Skeletal muscle tissue (tissue), 3 donors: ENCODE measurements at regions not wholly inside any gene's neighbourhood (a gene's known extent, or its start where the extent isn't known, plus 50 kb on each side); places are given as distances from the start of the nearest gene placed in this dataset.

Source experiments
- H3K27ac ChIP-seq: one replicate; pipeline ENCODE4 v1.7.0; 2013; ENCODE audit warnings: mild to moderate bottlenecking, low read depth, low read length, inconsistent platforms
- H3K27me3 ChIP-seq, 3 donors: one replicate each; pipeline ENCODE4 v1.7.0; 2013; ENCODE audit warnings: low read length in 3 of 3; ENCODE audit not compliant: control insufficient read depth in 3 of 3, insufficient read depth in 3 of 3
- H3K36me3 ChIP-seq, 3 donors: one replicate each; pipeline ENCODE4 v1.7.0; 2013; ENCODE audit warnings: low read length in 3 of 3; ENCODE audit not compliant: control insufficient read depth in 3 of 3, insufficient read depth in 3 of 3
- H3K4me1 ChIP-seq, 3 donors: one replicate each; pipeline ENCODE4 v1.7.0; 2013; ENCODE audit warnings: low read length in 3 of 3, mild to moderate bottlenecking in 3 of 3; ENCODE audit not compliant: control insufficient read depth in 3 of 3, insufficient read depth in 3 of 3
- H3K4me3 ChIP-seq, 3 donors: one replicate each; pipeline ENCODE4 v1.7.0; 2013; ENCODE audit warnings: low read length in 3 of 3
- H3K9ac ChIP-seq, 3 donors: one replicate each; pipeline ENCODE4 v1.7.0; 2013; ENCODE audit warnings: low read length in 3 of 3, mild to moderate bottlenecking in 3 of 3, moderate library complexity in 2 of 3, low read depth in 1 of 3
- H3K9me3 ChIP-seq, 3 donors: one replicate each; pipeline ENCODE4 v1.7.0; 2013; ENCODE audit warnings: low read length in 3 of 3; ENCODE audit not compliant: control insufficient read depth in 3 of 3
- donor health status: Osteomylitis.

DNA sequence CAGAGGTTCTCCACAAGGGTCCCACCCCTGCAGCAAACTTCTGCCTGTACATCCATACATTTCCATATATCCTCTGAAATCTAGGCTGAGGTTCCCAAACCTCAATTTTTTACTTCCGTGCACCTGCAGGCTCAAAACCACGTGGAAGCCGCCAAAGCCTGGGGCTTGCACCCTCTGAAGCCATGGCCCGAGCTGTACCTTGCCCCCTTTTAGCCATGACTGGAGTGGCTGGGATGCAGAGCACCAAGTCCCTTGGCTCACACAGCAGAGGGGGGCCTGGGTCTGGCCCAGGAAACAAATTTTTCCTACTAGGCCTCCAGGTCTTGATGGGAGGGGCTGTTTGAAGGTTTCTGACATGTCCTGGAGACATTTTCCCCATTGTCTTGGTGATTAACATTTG is 84.4 kb downstream of the FSCB start:
- no peaks in the 10 kb centered on the region for H3K4me1 ChIP-seq
- no peak overlapping the region for H3K9ac ChIP-seq
- no peaks in the 10 kb centered on the region for H3K36me3 ChIP-seq
- H3K9me3 ChIP-seq: no peaks in the 10 kb centered on the region
- no peak overlapping the region for H3K27ac ChIP-seq
- H3K4me3 ChIP-seq: no peak overlapping the region
- H3K27me3 ChIP-seq: no peaks in the 10 kb centered on the region

DNA sequence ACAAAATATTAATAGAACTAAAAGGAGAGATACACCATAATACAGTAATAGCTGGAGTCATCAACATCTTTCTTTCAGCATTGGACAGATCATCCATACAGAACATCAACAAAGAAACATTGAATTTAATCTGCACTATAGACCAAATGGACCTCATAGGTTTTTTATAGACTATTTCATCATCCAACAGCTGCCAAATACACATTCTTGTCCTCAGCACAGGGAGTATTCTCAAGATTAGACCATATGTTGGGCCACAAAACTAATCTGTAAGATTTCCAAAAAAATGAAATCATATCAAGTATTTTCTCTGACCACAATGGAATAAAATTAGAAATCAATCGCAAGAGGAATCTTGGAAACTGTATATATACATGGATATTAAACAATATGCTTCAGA is 86.9 kb downstream of the FSCB start:
- Histone ChIP-seq H3K9ac (no peak overlapping the region), H3K9me3 (no peaks in the 10 kb centered on the region), H3K36me3 (no peaks in the 10 kb centered on the region), H3K4me1 (no peaks in the 10 kb centered on the region), H3K27me3 (no peaks in the 10 kb centered on the region), H3K4me3 (no peak overlapping the region), H3K27ac (no peak overlapping the region)

DNA sequence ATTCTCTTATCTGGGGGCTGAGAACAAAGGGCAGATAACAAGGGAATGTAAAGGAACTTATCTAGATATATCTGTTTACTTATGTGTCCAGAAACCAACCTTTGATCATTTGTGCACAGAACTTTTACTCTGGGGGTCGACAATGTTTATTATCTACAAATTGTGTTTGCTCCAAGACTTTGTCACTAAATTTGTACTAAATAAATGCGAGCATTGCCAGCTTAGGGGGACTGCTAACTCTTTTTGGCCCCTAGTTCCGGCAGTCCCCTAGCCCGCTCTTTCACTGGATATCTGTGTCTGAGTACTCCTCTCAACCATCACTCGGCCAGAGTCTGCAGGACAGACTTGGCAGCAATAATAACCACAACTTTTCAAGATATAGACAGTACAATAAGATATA is 88.2 kb downstream of the FSCB start:
- H3K9me3 ChIP-seq: no peaks in the 10 kb centered on the region
- H3K9ac ChIP-seq: no peak overlapping the region
- H3K27me3 ChIP-seq: no peaks in the 10 kb centered on the region
- H3K4me3 ChIP-seq: no peak overlapping the region
- no peaks in the 10 kb centered on the region for H3K4me1 ChIP-seq
- H3K36me3 ChIP-seq: no peaks in the 10 kb centered on the region
- H3K27ac ChIP-seq: no peak overlapping the region

DNA sequence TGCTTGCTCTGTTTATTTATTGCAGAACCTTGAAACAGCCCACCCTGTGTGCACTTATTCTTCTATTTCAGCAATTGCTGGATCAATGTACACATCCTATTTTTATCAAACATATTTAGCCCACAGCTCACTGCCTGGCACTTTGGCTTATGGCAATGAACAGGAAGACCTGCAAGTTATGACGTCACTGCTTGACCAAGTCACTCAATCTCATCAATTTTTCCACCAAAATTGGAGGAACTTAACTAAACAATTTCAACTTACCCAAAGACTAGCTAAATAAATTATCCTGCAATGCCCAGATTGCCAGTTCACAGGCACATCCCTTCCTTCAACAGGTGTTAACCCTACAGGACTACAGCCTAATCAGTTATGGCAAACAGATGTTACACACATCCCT is 89.3 kb downstream of the FSCB start:
- Histone ChIP-seq H3K9ac (no peak overlapping the region), H3K36me3 (no peaks in the 10 kb centered on the region), H3K27me3 (no peaks in the 10 kb centered on the region), H3K27ac (no peak overlapping the region), H3K4me1 (no peaks in the 10 kb centered on the region), H3K4me3 (no peak overlapping the region), H3K9me3 (no peaks in the 10 kb centered on the region)

DNA sequence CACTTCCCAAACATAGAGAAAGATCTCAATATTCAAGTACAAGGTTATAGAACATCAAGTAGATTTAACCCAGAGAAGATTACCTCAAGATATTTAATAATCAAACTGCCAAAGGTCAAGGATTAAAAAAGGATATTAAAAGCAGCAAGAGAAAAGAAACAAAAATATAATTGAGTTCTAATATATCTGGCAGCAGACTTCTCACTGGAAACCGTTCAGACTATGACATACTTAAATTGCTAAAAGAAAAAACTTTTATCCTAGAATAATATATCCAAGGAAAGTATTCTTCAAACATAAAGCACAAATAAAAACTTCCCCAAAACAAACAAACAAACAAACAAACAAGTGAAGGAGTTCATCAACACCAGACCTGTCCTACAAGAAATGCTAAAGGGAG is 92.4 kb downstream of the FSCB start:
- Histone ChIP-seq H3K27me3 (no peaks in the 10 kb centered on the region), H3K9ac (no peak overlapping the region), H3K4me1 (no peaks in the 10 kb centered on the region), H3K36me3 (no peaks in the 10 kb centered on the region), H3K4me3 (no peak overlapping the region), H3K9me3 (no peaks in the 10 kb centered on the region), H3K27ac (no peak overlapping the region)

DNA sequence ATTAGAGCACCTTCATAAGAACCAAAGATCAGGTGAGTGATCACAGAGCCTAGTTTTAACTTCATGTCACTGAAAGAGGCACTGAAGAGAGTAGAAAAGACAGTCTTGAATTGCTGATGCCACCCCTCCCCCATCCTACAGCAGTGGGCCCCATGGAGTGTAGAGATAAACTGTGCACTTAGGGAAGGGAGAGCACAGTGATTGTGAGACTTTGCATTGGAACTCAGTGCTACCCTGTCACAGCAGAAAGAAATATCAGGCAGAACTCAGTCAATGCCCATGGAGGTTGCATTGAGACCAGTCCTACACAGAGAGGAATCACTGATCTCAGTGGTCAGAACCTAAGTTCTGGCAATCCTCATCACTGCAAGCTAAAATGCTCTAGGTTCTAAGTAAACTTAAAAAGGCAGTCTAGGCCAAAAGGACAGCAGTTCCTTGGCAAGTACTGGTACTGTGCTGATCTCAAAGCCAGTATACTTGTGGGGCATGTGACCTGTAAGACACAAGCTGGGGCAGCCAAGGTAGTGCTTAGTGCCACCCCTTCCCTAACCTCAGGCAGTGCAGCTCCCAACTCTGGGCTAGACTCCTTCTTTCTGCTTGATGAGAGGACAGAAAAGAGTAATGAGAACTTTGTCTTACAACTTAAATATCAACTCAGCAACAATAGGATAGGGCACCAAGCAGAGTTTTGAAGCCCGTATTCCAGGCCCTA is 94.1 kb downstream of the FSCB start:
- H3K36me3 ChIP-seq: no peaks in the 10 kb centered on the region

DNA sequence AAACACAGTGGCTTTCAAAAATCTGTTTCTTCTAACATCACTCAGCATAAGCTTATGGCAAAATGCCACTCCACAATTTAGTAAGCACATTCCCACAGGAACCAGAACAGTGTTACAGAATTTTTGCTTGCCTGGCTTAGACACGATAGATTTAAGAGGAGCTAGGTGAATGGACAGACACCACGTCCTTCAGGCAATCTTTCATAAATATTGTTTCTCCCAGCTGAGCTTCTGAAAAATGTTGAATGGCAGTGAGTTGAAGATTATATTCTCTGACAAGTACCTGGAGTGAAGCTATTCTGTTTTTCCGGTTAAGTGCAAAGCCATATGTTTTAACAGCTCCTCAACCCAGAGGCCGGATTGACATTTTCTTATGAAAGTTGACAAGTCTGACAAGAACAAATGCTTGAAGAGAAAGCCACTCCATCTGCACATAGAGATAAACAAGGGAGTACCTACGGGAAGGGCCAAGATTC is 102.0 kb downstream of the FSCB start:
- no peaks in the 10 kb centered on the region for H3K27me3 ChIP-seq

More for the DNA sequence above, 94.1 kb downstream of the FSCB start:
- H3K27me3 ChIP-seq: no peaks in the 10 kb centered on the region
- H3K9me3 ChIP-seq: no peaks in the 10 kb centered on the region
- H3K27ac ChIP-seq: no peak overlapping the region
- no peak overlapping the region for H3K9ac ChIP-seq
- H3K4me3 ChIP-seq: no peak overlapping the region
- no peaks in the 10 kb centered on the region for H3K4me1 ChIP-seq

DNA sequence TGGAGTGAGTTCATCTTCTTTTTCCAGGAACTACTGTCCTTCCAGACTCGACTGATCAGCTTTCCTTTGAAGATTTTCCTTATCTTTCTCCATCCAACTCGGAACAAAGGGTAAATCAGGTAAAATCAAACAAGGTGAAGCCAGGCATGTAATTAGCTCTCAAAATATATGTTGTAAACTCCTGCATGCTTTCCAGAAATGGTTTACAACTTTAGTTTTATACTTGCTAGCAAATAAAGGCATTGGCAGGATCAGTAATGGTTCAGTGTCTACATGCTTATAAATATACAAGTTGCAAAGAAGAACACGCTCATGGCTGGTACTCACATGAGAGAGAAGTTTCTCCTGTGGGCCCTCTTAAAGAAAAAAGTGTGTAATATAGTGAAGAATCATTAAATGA is 102.5 kb downstream of the FSCB start:
- Histone ChIP-seq H3K9ac (no peak overlapping the region), H3K36me3 (no peaks in the 10 kb centered on the region), H3K4me3 (no peak overlapping the region), H3K27ac (no peak overlapping the region), H3K27me3 (no peaks in the 10 kb centered on the region), H3K9me3 (no peaks in the 10 kb centered on the region), H3K4me1 (no peaks in the 10 kb centered on the region)

More for the DNA sequence above, 102.0 kb downstream of the FSCB start:
- Histone ChIP-seq H3K4me3 (no peak overlapping the region), H3K9ac (no peak overlapping the region), H3K9me3 (no peaks in the 10 kb centered on the region), H3K36me3 (no peaks in the 10 kb centered on the region), H3K4me1 (no peaks in the 10 kb centered on the region), H3K27ac (no peak overlapping the region)

DNA sequence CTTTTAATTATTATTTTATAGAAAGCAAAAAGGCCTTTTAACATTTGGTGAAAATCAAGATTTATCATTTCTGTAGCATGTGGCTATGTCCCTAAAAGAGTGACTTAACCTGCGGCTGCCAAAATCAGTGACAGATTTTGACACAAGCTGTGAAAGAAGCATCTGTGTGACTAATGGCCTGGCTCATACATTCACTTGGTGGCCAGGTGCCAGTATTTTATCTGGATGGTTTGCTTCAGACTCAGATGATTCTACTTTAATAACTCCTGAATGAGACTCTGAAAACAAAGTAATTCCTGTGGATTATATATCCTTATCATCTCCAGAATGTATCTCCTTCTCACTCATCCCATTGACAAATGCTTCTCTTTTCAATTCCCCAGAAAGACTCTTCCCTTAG is 103.0 kb downstream of the FSCB start:
- no peaks in the 10 kb centered on the region for H3K27me3 ChIP-seq
- no peak overlapping the region for H3K9ac ChIP-seq
- no peaks in the 10 kb centered on the region for H3K4me1 ChIP-seq
- no peak overlapping the region for H3K4me3 ChIP-seq
- no peak overlapping the region for H3K27ac ChIP-seq
- no peaks in the 10 kb centered on the region for H3K36me3 ChIP-seq
- no peaks in the 10 kb centered on the region for H3K9me3 ChIP-seq

DNA sequence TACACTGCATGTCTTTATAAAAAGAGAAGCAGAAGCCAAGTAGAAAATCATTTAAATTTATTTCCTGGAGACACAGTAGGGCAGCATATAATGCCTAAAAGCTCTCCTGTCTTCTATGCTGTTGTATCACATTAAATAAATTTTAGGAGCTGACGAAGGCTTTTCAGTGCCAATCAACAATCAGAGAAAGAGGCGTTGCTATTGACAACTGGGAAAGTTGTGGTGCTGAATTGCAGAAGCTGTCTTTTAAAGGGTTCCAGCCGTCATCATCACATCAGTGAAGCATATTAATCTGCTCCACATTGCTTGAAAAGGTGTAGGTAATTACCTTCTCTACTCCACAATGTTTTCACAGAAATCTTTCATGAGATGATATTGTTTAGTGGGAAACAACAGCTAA is 103.9 kb downstream of the FSCB start:
- Histone ChIP-seq H3K36me3 (no peaks in the 10 kb centered on the region), H3K9me3 (no peaks in the 10 kb centered on the region), H3K9ac (no peak overlapping the region), H3K27ac (no peak overlapping the region), H3K4me1 (no peaks in the 10 kb centered on the region), H3K4me3 (no peak overlapping the region), H3K27me3 (no peaks in the 10 kb centered on the region)
